ENCODE measurements at regions not wholly inside any gene's neighbourhood (a gene's known extent, or its start where the extent isn't known, plus 50 kb on each side); places are given as distances from the start of the nearest gene placed in this dataset.

- TF ChIP-seq FOXP4 (CRISPR knock-in tag; IDR thresholded peaks at IDR 0.05) (peak; percentile 89; the same call in 1 of the 2 replicates), EMX1 (CRISPR knock-in tag; IDR thresholded peaks at IDR 0.05) (no peak), SMAD4 (CRISPR knock-in tag; IDR thresholded peaks at IDR 0.05) (peak; percentile 42; the same call in 1 of the 2 replicates), TEAD4 (CRISPR knock-in tag; IDR thresholded peaks at IDR 0.05) (no peak), ATF2 (CRISPR knock-in tag; IDR thresholded peaks at IDR 0.05; ENCODE audit: borderline replicate concordance, low read depth) (0 out of 2 replicates have a peak, but pooled peaks have one; percentile 49), E2F4 (CRISPR knock-in tag; IDR thresholded peaks at IDR 0.05; ENCODE audit: borderline replicate concordance, low read depth) (no peak; the same call in 1 of the 2 replicates), NR3C1 (CRISPR knock-in tag; conservative IDR thresholded peaks at IDR 0.05; ENCODE audit: low read depth) (no peak), ZNF423 (CRISPR knock-in tag; IDR thresholded peaks at IDR 0.05) (peak; percentile 36; the same call in 1 of the 2 replicates), ZNF138 (CRISPR knock-in tag; conservative IDR thresholded peaks at IDR 0.05) (no peak), ZNF532 (CRISPR knock-in tag; IDR thresholded peaks at IDR 0.05; ENCODE audit: borderline replicate concordance) (no peak), FOXJ3 (CRISPR knock-in tag; IDR thresholded peaks at IDR 0.05; ENCODE audit: borderline replicate concordance) (no peak), NFYB (CRISPR knock-in tag; conservative IDR thresholded peaks at IDR 0.05; ENCODE audit: low read depth) (no peak), ZBTB21 (CRISPR knock-in tag; IDR thresholded peaks at IDR 0.05; ENCODE audit: borderline replicate concordance) (no peak; the same call in none of the 2 replicates), ZNF232 (CRISPR knock-in tag; IDR thresholded peaks at IDR 0.05) (no peak; the same call in 1 of the 2 replicates), ZNF317 (CRISPR knock-in tag; IDR thresholded peaks at IDR 0.05; ENCODE audit: borderline replicate concordance, low read depth) (0 out of 2 replicates have a peak, but pooled peaks have one; percentile 55), ZNF671 (CRISPR knock-in tag; IDR thresholded peaks at IDR 0.05) (no peak), TP53 (CRISPR knock-in tag; IDR thresholded peaks at IDR 0.05) (no peak)
- TF ChIP-seq, protein P1, sequence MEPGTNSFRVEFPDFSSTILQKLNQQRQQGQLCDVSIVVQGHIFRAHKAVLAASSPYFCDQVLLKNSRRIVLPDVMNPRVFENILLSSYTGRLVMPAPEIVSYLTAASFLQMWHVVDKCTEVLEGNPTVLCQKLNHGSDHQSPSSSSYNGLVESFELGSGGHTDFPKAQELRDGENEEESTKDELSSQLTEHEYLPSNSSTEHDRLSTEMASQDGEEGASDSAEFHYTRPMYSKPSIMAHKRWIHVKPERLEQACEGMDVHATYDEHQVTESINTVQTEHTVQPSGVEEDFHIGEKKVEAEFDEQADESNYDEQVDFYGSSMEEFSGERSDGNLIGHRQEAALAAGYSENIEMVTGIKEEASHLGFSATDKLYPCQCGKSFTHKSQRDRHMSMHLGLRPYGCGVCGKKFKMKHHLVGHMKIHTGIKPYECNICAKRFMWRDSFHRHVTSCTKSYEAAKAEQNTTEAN (CRISPR knock-in tag; IDR thresholded peaks at IDR 0.05), result peak; percentile 70; the same call in 1 of the 2 replicates
- TF ChIP-seq, protein P2, sequence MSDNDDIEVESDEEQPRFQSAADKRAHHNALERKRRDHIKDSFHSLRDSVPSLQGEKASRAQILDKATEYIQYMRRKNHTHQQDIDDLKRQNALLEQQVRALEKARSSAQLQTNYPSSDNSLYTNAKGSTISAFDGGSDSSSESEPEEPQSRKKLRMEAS (CRISPR knock-in tag; IDR thresholded peaks at IDR 0.05), result peak; percentile 93
- TF ChIP-seq, protein P3, sequence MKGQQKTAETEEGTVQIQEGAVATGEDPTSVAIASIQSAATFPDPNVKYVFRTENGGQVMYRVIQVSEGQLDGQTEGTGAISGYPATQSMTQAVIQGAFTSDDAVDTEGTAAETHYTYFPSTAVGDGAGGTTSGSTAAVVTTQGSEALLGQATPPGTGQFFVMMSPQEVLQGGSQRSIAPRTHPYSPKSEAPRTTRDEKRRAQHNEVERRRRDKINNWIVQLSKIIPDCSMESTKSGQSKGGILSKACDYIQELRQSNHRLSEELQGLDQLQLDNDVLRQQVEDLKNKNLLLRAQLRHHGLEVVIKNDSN (CRISPR knock-in tag; IDR thresholded peaks at IDR 0.05), result peak; percentile 73
- TF ChIP-seq, protein P4, sequence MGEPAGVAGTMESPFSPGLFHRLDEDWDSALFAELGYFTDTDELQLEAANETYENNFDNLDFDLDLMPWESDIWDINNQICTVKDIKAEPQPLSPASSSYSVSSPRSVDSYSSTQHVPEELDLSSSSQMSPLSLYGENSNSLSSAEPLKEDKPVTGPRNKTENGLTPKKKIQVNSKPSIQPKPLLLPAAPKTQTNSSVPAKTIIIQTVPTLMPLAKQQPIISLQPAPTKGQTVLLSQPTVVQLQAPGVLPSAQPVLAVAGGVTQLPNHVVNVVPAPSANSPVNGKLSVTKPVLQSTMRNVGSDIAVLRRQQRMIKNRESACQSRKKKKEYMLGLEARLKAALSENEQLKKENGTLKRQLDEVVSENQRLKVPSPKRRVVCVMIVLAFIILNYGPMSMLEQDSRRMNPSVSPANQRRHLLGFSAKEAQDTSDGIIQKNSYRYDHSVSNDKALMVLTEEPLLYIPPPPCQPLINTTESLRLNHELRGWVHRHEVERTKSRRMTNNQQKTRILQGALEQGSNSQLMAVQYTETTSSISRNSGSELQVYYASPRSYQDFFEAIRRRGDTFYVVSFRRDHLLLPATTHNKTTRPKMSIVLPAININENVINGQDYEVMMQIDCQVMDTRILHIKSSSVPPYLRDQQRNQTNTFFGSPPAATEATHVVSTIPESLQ (CRISPR knock-in tag; IDR thresholded peaks at IDR 0.05), result no peak
- TF ChIP-seq, protein P5, sequence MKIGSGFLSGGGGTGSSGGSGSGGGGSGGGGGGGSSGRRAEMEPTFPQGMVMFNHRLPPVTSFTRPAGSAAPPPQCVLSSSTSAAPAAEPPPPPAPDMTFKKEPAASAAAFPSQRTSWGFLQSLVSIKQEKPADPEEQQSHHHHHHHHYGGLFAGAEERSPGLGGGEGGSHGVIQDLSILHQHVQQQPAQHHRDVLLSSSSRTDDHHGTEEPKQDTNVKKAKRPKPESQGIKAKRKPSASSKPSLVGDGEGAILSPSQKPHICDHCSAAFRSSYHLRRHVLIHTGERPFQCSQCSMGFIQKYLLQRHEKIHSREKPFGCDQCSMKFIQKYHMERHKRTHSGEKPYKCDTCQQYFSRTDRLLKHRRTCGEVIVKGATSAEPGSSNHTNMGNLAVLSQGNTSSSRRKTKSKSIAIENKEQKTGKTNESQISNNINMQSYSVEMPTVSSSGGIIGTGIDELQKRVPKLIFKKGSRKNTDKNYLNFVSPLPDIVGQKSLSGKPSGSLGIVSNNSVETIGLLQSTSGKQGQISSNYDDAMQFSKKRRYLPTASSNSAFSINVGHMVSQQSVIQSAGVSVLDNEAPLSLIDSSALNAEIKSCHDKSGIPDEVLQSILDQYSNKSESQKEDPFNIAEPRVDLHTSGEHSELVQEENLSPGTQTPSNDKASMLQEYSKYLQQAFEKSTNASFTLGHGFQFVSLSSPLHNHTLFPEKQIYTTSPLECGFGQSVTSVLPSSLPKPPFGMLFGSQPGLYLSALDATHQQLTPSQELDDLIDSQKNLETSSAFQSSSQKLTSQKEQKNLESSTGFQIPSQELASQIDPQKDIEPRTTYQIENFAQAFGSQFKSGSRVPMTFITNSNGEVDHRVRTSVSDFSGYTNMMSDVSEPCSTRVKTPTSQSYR (CRISPR knock-in tag; IDR thresholded peaks at IDR 0.05), result no peak
These were observed 61.3 kb upstream of the MEGF10 start (continued) for GRCh38 chr5:127229185-127229889.

Measured in WTC11 (cell line).